PC-3 (cell line): ENCODE measurements at regions not wholly inside any gene's neighbourhood (a gene's known extent, or its start where the extent isn't known, plus 50 kb on each side); places are given as distances from the start of the nearest gene placed in this dataset.

Source experiments
- CTCF ChIP-seq: fragments of 300-600 bp; sonication (generic); conservative IDR thresholded peaks from 2 replicates; pipeline ENCODE4 v1.5.1; 2017; ENCODE audit warnings: antibody characterized with exemption, low read depth, mild to moderate bottlenecking, low read length
- EZH2 ChIP-seq: fragments of 300-600 bp; sonication (generic); IDR thresholded peaks from one replicate; pipeline ENCODE4 v1.6.1; 2017; ENCODE audit warnings: antibody characterized with exemption, mild to moderate bottlenecking, low read length; ENCODE audit not compliant: unreplicated experiment

DNA sequence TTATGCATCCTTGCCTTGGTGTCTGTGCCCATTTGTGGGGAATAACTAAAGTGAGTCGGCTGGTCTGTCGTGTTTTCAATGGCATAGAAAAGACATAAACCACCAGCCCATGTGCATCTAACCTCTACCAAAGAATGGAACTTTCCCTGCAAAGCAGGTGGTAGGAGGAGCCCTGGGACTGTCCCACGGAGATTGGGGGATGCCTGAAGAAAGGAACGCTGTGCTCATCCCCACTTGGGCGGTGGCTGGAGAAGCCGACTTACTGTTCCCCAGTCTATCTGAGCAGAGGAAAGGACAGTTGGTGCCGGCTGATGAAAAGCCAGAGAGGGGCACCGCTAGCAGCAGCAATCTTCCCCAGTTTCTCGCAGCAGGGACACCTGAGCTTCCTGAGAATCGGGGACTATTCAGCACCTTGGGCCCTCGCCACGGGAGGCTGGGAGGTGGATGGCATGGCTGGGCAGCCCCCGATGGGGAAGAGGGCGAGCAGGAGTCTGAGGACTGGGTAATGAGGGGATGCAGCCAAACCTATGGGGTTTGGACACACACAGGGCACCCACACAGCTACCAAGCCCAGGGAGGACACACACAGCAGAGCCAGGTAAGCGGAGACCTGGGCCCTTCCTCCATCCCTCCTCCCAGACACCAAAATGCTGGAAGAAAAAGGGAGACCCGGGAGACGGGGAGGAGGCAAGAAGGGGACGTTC lies 53.7 kb upstream of the AGAP1 start:
- no peak for TF ChIP-seq CTCF
- TF ChIP-seq EZH2 = no peak
